NCI-H748 (cell line): ENCODE measurements at regions not wholly inside any gene's neighbourhood (a gene's known extent, or its start where the extent isn't known, plus 50 kb on each side); places are given as distances from the start of the nearest gene placed in this dataset.
A peak's percentile ranks its signal among the peaks of the same experiment; 100 is the strongest.

Source experiments
- DNase-seq: peaks from one replicate; lab custom pipeline; 2025; ENCODE audit not compliant: unreplicated experiment; lab: John Stamatoyannopoulos, UW

GRCh38 chr2:172153156-172153555 lies 50.5 kb upstream of the DLX2 start:
- no peak for DNase-seq

GRCh38 chr2:172153757-172154156 lies 51.1 kb upstream of the DLX2 start:
- no peak for DNase-seq

GRCh38 chr2:172155752-172156151 lies 53.1 kb upstream of the DLX2 start:
- DNase-seq: no peak

- DNase-seq: no peak
These were observed 58.1 kb upstream of the DLX2 start for GRCh38 chr2:172160839-172161238.

GRCh38 chr2:172162225-172162733 lies 59.6 kb upstream of the DLX2 start:
- no peak for DNase-seq

GRCh38 chr2:172162739-172163336 lies 60.1 kb upstream of the DLX2 start:
- no peak for DNase-seq

- no peak for DNase-seq
These were observed 66.2 kb upstream of the DLX2 start for GRCh38 chr2:172168917-172169346.

- no peak for DNase-seq
These were observed 66.9 kb upstream of the DLX2 start for GRCh38 chr2:172169611-172170010.

- DNase-seq: peak; percentile 89
These were observed 69.9 kb upstream of the DLX2 start for GRCh38 chr2:172172513-172173173.

- peak; percentile 25 for DNase-seq
These were observed 70.5 kb upstream of the DLX2 start for GRCh38 chr2:172173174-172173706.

- no peak for DNase-seq
These were observed 74.9 kb upstream of the DLX2 start for GRCh38 chr2:172177581-172177980.

GRCh38 chr2:172177996-172178395 lies 75.3 kb upstream of the DLX2 start:
- peak; percentile 21 for DNase-seq

GRCh38 chr2:172179045-172179701 lies 76.5 kb upstream of the DLX2 start:
- peak; percentile 8 for DNase-seq

GRCh38 chr2:172181840-172182239 lies 79.1 kb upstream of the DLX2 start:
- no peak for DNase-seq

- no peak for DNase-seq
These were observed 79.9 kb upstream of the DLX2 start for GRCh38 chr2:172182624-172183023.

- DNase-seq: peak; percentile 6
These were observed 90.8 kb upstream of the DLX2 start for GRCh38 chr2:172193331-172194089.

- DNase-seq: no peak
These were observed 93.2 kb upstream of the DLX2 start for GRCh38 chr2:172195836-172196376.

GRCh38 chr2:172196768-172197431 lies 94.2 kb upstream of the DLX2 start:
- DNase-seq: no peak

- no peak for DNase-seq
These were observed 95.7 kb upstream of the DLX2 start for GRCh38 chr2:172198361-172198760.

- no peak for DNase-seq
These were observed 96.2 kb upstream of the DLX2 start for GRCh38 chr2:172198908-172199307.
